ENCODE measurements at regions not wholly inside any gene's neighbourhood (a gene's known extent, or its start where the extent isn't known, plus 50 kb on each side); places are given as distances from the start of the nearest gene placed in this dataset.

GRCh38 chr5:67267512-67268216 is 71.1 kb upstream of the CD180 start:
- TF ChIP-seq, protein P1, sequence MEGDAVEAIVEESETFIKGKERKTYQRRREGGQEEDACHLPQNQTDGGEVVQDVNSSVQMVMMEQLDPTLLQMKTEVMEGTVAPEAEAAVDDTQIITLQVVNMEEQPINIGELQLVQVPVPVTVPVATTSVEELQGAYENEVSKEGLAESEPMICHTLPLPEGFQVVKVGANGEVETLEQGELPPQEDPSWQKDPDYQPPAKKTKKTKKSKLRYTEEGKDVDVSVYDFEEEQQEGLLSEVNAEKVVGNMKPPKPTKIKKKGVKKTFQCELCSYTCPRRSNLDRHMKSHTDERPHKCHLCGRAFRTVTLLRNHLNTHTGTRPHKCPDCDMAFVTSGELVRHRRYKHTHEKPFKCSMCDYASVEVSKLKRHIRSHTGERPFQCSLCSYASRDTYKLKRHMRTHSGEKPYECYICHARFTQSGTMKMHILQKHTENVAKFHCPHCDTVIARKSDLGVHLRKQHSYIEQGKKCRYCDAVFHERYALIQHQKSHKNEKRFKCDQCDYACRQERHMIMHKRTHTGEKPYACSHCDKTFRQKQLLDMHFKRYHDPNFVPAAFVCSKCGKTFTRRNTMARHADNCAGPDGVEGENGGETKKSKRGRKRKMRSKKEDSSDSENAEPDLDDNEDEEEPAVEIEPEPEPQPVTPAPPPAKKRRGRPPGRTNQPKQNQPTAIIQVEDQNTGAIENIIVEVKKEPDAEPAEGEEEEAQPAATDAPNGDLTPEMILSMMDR (IDR thresholded peaks at IDR 0.05; ENCODE audit: poor library complexity), result no peak
- TF ChIP-seq EZH2 (IDR thresholded peaks at IDR 0.05; ENCODE audit: borderline replicate concordance) (no peak), EZH2phosphoT487 (IDR thresholded peaks at IDR 0.05; ENCODE audit: low read depth, severe bottlenecking, unreplicated experiment) (no peak)

Measured in hepatocyte (in vitro differentiated cells).